ENCODE measurements at regions not wholly inside any gene's neighbourhood (a gene's known extent, or its start where the extent isn't known, plus 50 kb on each side); places are given as distances from the start of the nearest gene placed in this dataset.

DNA sequence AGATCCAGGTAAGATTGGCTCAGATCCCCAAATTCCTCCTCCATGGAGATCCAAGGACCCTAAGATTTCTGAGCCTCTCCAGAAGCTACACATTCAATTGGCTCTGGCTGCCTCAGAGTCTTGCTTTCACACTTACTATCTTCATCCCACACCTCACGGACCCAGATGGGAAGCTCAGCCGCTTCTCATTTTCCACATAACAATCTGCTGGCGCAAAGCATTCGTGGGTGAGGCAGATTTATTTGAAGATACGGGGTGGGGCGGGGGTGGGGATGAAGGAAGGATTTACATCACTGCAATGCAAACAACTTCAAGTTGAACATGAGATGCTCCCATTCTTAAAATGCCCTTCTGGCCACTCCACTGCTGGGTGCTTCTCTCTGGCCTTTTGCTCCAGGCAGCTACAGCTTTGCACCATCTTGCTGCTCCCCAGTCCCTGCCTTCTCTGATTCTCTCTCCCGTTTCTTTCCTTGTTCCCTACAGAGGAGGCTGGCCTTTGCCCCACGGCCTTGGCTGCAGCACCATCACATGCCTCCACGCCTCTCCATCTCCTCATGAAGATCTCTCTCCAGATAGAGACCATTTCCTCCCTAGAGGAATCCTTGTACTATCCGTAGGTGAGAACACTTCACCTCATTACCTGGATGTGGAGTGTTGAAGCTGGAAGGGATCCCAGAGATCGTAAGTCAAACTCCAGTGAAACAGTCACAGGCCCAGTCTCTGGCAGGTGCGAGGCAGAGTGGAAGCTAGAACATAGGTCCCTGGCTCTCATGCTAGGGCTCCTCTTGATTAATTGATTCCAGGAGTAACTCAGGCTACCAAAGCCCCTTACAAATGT, 175.9 kb downstream of the RPLP1 start:
- DNase-seq = no peak

GRCh38 chr15:69629631-69630161, 177.1 kb downstream of the RPLP1 start:
- no peak for DNase-seq

DNA sequence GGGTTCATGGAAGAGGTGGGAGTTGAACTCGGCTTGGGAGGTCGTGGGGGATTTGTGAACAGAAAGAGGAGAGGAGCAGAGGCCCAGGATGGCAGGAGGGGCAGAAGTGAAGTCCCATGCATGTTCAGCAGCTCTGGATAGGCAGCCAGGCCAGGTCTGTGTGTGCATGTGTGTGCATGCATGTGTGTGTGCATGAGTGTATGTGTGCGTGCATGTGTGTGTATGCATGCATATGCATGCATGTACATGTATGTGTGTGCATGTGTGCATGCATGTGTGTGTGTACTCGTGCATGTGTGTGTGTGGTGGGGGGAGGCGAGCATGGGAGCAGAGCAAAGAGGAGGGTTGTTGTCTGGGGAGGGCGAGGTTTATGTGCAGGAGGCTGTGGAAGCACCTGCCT, 178.4 kb downstream of the RPLP1 start:
- DNase-seq = no peak

DNA sequence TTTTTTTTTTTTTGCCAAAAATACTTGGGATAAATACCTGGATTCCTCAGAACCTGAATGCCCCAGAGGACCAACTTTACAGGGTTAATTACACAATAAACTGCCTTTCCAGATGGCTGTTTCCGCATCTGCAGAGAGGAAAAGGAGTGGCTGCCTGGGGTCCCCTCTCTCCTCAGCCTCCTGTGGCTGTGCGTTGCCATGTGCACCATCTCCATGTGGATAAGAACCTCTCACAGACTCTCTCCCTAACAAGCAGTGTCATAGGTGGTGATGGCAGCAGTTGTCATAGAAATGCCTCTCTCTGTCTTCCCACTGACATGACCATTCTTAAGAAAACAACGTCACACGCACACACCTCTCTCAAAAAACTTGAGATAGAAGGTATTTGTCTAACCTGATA, 179.4 kb downstream of the RPLP1 start:
- DNase-seq = no peak

- DNase-seq = no peak
These were observed 182.2 kb downstream of the RPLP1 start for GRCh38 chr15:69634860-69635259.

DNA sequence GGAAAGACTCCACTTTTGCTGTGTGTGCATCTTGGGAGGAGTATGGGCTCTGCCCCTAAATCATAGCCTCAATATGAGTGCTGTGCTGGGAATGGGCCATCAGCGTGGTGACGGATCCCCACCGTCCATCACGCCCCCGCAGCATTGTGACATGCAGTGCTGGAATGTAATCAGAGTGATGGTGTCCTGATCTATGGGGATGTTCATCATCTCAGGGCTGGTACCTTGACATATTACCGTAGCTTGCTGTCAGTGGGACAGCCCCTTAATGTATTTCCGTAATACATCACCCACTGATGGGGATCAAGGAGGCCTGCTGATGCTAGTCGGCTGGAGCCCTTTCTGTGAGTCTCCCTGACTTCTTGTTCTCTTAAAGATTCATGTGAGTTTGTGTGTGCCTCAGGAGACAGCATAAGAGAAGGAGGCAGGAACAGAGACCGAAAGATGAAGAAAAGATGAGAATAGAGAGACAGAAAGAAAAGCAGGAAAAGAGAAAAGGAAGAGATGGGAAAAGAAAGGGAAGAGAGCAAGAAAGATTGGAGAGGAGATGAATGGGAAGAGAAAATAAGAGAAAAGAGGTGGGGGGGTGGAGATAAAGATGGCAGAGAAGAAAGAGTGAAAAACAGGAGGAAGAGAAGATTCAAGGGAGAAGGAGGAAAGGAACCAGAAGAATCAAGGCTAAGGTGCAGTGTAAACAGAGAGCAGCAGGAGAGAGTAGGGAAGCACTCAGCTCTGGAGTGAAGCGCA, 183.7 kb downstream of the RPLP1 start:
- DNase-seq = no peak

- DNase-seq = no peak
These were observed 185.2 kb downstream of the RPLP1 start for GRCh38 chr15:69637818-69638217.

DNA sequence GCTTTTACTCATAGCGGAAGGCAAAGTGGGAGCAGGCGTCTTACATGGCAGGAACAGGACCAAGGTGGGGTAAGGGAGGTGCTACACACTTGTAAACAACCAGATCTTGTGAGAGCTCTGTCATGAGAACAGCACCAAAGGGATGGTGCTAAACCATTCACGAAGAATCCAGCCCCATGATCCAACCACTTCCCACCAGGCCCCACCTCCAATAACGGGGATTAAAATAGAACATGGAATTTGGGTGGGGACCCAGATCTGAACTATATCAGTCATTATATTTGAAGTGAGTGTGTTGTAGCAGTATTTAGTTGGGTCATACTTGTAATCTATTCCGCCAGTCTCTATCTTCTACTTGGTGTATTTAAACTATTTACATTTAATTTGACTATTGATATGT, 190.9 kb downstream of the RPLP1 start:
- DNase-seq = no peak

DNA sequence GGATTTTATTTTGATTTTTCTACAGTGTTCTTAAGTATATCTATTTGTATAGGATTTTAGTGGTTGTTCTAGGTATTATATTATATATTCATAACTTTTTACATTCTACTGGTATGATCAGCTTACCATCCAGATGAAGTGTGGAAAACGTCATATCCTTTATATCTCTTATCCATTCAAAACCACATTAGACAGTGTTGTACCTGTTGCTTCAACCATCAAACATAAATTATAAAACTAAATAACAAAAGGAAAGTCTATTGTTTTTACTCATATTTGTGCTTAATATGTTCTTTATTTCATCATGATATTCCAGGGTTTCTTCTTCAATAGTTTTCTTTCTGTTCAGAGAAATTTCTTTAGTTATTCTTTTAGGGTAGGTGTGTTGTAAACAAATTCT, 191.4 kb downstream of the RPLP1 start:
- no peak for DNase-seq

GRCh38 chr15:69644876-69645275, 192.3 kb downstream of the RPLP1 start:
- DNase-seq = no peak

DNA sequence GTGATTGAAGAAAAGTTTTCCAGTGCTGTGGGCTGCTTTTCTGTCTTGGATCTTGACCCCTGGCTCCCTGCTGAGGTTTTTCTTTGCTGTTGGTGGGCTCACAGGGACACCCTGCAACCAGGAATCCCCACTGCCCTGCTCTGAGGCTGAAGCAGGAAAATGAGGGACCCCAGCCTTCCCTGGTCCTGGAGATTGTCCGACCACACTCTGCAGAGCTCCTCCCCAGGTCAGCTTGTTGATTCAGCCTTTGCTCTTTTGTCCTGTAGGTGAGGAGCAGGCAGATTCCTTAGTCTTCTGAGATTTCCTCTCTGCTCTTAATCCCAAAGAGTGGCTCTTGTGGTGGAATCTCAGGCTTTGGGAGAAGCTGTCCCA, 194.5 kb downstream of the RPLP1 start:
- no peak for DNase-seq

GRCh38 chr15:69648212-69648611, 195.6 kb downstream of the RPLP1 start:
- DNase-seq = no peak

- no peak for DNase-seq
These were observed 196.4 kb downstream of the RPLP1 start for GRCh38 chr15:69648775-69649735.

DNA sequence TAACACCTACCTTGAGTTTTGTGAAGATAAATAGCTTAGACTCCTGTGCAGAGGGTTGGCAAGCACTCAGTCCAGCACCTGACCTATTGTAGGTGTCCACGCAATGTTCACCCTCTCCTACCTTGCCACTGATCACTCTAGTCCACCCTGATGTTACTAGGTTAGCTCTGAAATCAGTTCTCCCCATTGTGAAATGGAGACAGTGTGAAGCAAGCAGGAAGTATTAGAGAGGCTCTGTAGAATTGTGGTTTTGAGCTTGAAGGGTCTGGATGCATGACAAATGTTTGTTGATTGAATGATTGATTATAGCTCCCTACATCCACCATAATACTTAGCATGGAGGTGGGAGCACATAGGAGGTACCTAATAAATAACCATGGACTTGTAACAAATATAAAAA, 199.7 kb downstream of the RPLP1 start:
- DNase-seq = no peak

- DNase-seq = no peak
These were observed 200.2 kb downstream of the RPLP1 start for GRCh38 chr15:69652751-69653305.

DNA sequence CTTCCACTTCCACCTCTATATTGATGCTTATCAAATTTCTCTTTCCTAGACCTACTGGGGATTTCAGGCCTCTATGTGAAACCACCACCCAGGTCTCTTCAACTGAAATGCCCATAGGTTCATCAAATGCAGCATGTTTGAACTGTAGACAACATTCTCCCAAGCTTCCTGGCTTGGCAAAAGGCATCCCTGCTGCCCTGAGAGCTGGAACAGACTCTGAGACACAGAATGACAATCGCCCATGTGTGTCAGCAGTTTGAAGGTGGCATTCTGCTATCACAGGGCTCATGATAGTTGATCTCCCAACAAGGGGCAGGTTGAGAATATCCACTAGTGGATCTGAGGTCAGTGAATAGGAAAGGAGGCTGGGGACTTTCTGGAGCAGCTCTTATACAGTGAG, 200.7 kb downstream of the RPLP1 start:
- DNase-seq = no peak

- DNase-seq = no peak
These were observed 201.2 kb downstream of the RPLP1 start for GRCh38 chr15:69653846-69654245.

GRCh38 chr15:69656271-69657030, 203.8 kb downstream of the RPLP1 start:
- no peak for DNase-seq

- no peak for DNase-seq
These were observed 205.0 kb downstream of the RPLP1 start for GRCh38 chr15:69657626-69658025.

- no peak for DNase-seq
These were observed 205.9 kb downstream of the RPLP1 start for GRCh38 chr15:69658411-69658945.

DNA sequence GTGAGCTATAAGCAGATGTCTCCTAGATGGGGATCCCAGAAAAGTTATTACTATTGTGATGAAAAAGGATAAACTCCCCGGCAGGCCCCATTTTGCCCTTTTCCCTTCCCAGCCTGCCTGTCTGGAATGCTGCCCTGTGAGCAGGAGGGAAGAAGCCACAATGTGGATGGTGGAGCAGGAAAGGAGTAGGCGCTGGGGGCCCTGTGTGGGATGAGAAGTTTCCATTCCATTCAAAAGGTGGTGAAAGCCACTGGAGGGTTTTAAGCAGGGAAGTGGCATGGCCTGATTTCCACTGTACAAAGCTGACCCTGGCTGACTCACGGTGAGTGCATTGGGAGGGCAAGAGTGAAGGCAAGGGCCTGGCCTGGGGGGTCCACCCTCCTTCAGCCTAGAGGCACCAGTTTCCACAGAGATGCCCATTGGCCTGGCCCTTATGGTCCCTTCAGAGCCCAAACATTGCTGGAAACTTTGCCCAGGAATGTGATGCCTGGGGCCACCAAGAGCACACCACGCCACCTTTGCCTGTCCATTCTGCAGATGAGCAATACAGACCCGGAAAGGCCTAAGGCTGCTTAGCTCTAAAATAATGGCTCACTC, 206.9 kb downstream of the RPLP1 start:
- DNase-seq = no peak

Data from right kidney (tissue), 1 donor.